GM10248 (cell line): ENCODE measurements at regions not wholly inside any gene's neighbourhood (a gene's known extent, or its start where the extent isn't known, plus 50 kb on each side); places are given as distances from the start of the nearest gene placed in this dataset.

Experiments
- CTCF ChIA-PET: fragments of 300-600 bp; sonication (Branson Sonifier 250); formaldehyde crosslinking; extraction: SDS; loops from one replicate; lab custom pipeline; 2021; ENCODE audit warnings: antibody characterized with exemption; lab: Yijun Ruan, JAX
- POLR2A ChIA-PET: fragments of 350-650 bp; sonication (Branson Sonifier 250); formaldehyde crosslinking; extraction: SDS; loops from one replicate; lab custom pipeline; 2020; ENCODE audit warnings: antibody characterized with exemption; lab: Yijun Ruan, JAX
- DNase-seq: peaks from one replicate; pipeline ENCODE4 v3.0.0; 2012; ENCODE audit errors: extremely low spot score
- CTCF ChIP-seq: IDR thresholded peaks from 2 replicates; pipeline ENCODE4 v1.5.1; 2012; ENCODE audit warnings: mild to moderate bottlenecking, low read depth; ENCODE audit errors: extremely low read depth, missing control alignments, control extremely low read depth

- ChIA-PET POLR2A (no interaction called here), CTCF (interaction anchor here (1.2 to 2.2 kb wide), 2 partner anchors 13 to 15 kb away, joined by 3 to 5 read pairs; no protein-coding TSS in a partner anchor)
- TF ChIP-seq CTCF, result no peak
- DNase-seq, result no peak
These were observed 857.3 kb upstream of the ZWINT start for GRCh38 chr10:57218382-57218781.

- POLR2A ChIA-PET, result no interaction called here
- CTCF ChIA-PET, result no interaction called here
- no peak for DNase-seq
- no peak for TF ChIP-seq CTCF
These were observed 841.3 kb upstream of the ZWINT start for GRCh38 chr10:57202356-57202755.

- CTCF ChIA-PET, result no interaction called here
- POLR2A ChIA-PET, result no interaction called here
- no peak for TF ChIP-seq CTCF
- DNase-seq, result no peak
These were observed 827.8 kb upstream of the ZWINT start for GRCh38 chr10:57188846-57189245.

GRCh38 chr10:57186201-57186600 is 825.1 kb upstream of the ZWINT start:
- no peak for TF ChIP-seq CTCF
- POLR2A ChIA-PET, result no interaction called here
- CTCF ChIA-PET, result no interaction called here
- no peak for DNase-seq

GRCh38 chr10:57169597-57169996 is 808.5 kb upstream of the ZWINT start:
- CTCF ChIA-PET, result no interaction called here
- POLR2A ChIA-PET, result no interaction called here
- no peak for TF ChIP-seq CTCF
- DNase-seq, result no peak

- ChIA-PET CTCF (no interaction called here), POLR2A (no interaction called here)
- TF ChIP-seq CTCF, result no peak
- no peak for DNase-seq
These were observed 807.7 kb upstream of the ZWINT start for GRCh38 chr10:57168611-57169240.
